Ramos (cell line): ENCODE measurements at regions not wholly inside any gene's neighbourhood (a gene's known extent, or its start where the extent isn't known, plus 50 kb on each side); places are given as distances from the start of the nearest gene placed in this dataset.

Experiments used
- in situ Hi-C: fragments of 300-500 bp; cut with MboI; formaldehyde crosslinking; loops from one replicate; pipeline ENCODE4 v1.14.3; 2022; ENCODE audit warnings: low sequenced_read_pairs; ENCODE audit not compliant: unreplicated experiment

- in situ Hi-C loops = loop anchor here (10.0 kb wide), 1 partner anchor 62 kb away; no protein-coding TSS in a partner anchor
Observed at GRCh38 chr11:70636659-70637058, 238.3 kb downstream of the CTTN start.

- in situ Hi-C loops = loop anchor here (10.0 kb wide), 1 partner anchor 62 kb away; no protein-coding TSS in a partner anchor
Observed at GRCh38 chr11:70637186-70637800, 239.0 kb downstream of the CTTN start.

GRCh38 chr11:70637949-70638583 is 239.7 kb downstream of the CTTN start:
- in situ Hi-C loops = loop anchor here (10.0 kb wide), 1 partner anchor 63 kb away; no protein-coding TSS in a partner anchor

DNA sequence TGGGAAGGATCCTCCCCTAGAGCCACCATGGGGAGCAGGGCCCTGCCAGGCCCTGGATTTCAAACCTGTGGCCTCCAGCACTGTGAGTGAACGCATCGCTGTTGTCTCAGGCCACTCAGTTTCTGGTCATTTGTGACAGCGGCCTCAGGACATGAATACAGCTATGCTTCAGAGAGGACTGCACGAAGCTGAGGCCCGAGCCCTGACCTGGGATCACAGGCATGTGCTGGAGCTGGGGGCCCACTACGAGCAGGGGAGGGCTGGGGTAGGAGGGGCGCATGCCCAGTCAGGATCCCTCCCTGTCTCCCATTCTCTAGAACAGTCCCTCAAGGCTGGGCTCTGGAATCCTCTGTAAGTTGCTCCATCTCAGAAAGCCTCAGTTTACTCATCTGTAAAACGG is 242.1 kb downstream of the CTTN start:
- in situ Hi-C loops = no loop called here

DNA sequence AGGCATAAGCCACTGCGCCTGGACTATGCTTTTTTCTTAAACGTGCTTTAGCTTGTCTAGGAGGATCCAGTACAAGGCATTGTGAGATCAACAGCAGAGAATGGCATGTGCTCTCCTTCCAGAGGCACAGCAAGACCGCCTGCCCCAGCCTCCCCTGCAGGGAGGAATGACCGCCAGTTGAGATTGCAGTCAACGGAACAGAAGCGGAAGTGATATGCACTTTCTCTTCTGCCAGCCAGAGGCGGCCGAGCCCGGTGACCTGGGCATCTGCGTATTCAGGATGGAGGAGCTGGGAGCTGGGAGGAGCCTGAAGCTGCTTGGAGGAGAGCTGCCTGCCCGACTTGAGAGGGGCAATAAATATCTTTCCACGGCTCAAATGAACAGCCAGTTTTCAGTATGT is 243.0 kb downstream of the CTTN start:
- in situ Hi-C loops = no loop called here

DNA sequence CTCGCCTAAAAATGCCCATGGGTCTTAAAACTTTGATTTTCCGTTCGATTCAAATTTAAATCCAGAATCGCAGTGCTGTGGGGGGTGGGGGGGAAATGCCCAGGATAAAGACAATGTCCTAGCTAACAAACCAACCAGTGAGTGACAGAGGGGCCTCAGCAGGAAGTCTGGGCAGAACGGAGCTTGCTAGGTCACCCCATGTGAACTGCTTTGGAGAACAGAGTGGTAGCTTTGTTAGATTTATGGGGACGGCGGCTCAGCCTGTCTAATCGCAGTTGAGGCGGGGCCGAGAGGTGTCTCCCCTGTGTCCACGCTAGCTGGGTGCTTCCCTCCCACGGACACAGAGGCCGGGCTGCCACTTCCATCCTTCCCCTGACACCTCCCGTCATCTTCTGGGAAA is 243.9 kb downstream of the CTTN start:
- in situ Hi-C loops = no loop called here

DNA sequence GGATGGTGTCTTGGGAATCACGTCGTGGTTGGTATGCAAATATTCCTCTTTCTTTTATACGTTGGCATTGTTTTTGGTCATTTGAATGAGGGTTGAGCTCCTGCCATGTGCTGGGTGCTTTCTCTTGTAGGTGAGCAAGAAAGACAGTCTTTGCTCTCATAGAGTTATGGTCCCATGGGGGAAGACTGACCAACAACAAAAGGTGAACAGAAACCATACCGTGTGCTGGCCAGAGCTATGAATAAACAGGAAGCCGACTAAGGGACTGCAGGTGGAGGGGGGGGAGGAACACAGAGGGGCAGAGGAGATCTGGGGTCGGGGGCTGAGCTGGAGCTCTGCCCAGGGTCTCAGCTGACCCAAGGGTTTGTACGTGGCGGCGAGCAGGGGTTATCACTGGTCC is 245.3 kb downstream of the CTTN start:
- in situ Hi-C loops = no loop called here

DNA sequence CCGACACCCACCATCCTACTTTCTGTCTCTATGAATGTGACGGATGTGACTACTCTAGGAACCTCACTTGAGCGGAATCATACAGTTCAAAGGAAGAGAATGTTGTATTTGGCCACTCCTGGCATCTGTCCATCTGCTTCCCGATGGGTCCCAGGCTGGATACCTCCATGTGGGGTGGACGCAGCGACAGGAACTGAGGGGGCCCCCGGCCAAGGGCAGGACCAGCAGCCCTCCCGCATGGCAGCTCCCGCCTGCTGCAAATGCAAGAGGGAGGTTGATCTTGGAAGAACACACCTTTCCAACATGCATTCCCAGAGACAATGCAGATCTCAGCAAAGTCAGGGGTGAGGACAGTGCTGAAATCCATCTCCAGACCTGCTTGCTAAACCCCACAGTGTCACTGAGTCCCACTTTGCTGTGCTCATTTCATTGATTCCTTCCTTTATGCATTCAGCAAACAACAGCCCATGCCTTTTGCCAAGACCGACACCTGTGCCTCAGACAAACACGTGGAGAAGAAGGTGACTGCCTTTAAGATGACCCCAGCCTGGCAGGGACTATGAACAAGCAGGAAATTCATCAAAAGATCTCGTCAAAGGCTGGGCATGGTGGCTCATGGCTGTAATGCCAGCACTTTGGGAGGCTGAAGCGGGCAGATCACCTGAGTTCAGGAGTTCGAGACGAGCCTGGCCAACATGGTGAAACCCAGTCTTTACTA is 246.2 kb downstream of the CTTN start:
- in situ Hi-C loops = no loop called here

DNA sequence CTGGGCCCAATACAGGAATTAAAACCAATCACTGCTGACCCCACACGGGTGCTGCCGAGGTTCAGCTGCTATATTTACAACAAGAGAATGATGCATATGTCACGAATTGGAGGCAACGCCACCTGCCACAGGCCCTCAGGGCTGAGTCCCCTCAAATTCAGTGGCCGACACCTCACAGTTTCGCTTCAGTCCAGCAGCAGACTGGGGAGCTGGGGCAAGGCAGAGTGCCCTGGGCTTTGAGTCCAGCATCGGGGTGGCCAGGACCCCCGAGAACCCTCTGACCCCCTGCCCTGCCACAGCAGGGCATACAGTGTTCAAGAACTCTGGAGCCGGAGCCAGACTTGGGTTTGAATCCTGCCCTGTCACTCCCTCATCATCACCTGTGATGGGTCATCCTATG is 247.2 kb downstream of the CTTN start:
- in situ Hi-C loops = no loop called here

DNA sequence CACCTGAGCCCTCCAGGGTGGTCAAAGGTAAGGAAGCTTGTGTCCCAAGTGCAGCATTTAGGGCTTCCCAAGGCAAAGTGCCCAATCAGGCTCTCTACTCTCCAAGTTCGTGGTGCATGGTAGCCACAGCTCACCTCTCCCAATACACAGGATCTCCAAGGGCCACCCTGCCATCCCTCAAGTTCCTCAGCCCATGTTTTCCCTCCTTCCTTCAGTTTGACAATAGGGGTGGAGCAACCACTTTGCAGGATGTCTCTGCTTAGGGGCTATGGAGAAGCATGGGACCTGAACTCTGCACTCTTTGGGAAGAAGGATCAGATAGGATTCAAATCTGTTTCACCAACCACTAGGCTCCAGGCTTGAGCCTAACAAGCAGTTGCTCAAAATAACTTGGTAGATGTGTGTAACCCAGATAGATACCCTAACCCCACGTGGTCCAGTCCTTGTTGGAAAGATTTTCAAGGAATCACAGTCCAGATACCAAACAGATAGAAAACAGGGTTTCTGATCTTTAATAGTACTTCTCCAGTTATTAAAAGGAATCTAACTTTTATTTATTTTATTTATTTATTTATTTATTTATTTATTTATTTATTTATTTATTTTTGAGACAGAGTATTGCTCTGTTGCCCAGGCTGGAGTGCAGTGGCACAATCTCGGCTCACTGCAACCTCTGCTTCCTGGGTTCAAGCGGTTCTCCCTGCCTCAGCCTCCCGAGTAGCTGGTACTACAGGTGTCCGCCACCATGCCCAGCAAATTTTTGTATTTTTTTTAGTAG is 248.1 kb downstream of the CTTN start:
- in situ Hi-C loops = no loop called here

DNA sequence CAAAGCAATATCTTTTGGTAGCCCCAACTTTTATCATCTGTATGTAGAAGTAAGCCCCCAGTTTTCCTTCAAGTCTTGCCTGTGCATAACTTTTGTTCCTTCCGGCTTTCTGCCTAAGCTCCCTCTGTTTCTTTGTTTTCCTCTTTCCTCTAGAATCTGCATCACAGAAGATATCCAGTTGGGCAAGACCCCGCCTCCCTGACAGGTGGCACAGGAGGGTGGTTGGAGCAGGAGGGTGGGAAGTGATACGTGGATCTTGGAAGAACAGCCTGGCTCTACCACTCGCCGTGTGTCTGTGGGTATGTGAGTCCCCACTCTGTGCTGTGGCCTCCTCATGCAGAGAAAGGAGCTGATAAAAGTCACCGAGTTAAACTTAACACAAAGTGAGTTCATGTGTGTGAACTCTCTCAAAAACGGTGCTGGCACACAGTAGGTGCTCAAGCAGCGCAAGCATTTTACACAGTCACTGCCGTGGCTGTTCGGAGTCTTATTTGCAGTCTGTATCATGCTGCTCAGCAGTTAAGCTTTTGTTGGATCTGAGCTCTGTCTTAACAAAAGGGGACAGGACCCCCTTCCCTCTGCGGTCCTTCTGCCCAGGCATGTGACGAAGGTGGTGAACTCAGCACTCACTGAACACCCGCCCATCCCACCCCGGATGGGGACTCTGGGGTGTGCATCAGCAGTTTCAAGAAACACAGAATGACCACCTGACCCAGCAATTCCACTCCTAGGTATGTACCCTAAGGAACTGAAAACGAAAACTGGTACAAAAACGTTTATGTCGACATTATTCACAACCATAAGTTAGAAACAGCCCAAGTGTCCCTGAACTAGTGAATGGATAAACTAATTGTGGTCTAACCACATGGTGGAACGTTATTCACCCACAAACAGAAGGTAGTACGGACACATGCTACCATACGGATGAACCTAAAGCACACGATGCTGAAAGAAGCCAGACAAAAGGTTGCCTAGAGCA is 249.1 kb downstream of the CTTN start:
- in situ Hi-C loops = no loop called here

DNA sequence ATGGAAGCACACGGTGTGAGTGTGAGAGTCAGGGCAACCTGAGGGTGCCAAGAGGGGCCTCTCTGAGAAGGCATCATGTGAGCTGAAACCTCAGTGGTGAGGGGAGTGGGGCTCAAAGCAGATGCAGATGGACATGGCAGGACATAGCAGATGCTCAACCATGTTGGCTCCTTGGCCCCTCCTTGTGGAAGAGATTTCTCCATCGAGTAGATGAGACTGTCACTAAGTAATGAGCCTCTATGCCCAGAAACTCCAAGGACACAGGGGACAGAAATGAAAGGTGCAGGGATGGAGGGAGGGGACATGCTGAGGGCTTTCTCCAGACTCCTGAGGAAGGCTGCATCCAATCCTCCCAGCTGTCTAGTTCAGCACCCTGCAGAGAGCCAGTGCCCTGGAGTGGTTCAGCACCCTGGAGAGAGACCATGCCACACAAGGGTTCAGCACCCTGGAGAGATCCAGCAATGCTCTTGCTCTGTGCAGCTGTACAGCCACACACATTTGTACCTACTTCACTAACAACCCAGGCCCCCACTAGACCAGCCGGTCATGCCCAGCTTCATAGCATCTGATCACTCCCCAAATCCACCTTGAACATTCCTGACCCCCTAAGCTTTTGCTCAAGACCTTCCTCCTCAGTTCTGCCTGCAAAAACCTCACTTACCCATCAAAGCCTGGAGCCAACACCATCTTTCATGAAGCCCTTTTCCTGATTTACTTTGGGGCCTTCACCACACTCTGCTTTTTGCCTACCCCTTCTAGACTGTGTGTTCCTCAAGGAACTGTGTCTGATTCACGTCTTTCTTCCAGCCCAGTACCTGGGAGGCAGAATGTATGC is 252.0 kb downstream of the CTTN start:
- in situ Hi-C loops = no loop called here

DNA sequence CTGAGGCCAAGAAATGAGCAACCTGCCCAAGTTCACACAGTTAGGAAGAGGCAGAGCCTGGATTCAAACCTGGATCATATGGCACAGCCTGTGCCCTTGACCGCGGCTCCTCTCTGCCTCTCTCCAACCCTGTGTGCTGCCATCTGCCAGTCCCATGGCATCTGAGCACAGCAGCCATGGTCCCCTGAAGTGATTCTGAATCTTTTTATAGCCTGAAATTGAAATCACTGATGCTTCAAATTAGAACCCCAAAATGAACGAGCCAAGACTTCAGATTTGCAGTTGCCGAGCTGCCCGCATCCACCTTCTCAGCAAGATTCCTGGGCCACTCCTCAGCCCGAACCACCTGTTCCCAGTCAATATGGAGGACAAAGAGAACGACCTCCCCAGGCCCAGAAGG is 252.7 kb downstream of the CTTN start:
- in situ Hi-C loops = no loop called here

DNA sequence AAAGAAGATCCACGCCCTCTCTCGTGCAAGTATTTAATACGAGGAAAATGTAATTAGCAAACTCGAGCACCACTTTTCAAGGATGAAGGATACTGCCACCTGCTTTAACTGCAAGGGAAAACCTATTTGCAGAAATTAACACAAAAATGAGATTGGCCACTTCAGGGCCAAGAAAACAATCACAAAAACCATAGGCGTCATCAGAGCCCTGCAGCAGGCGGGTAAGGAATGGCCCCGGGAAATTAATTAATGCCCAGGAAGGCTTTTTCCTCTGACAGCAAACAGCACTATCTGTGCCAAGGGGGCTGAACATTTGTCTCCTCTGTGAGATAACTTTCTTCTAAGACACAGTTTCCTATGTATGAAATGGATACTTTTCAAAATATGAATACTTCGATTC is 255.7 kb downstream of the CTTN start:
- in situ Hi-C loops = no loop called here

DNA sequence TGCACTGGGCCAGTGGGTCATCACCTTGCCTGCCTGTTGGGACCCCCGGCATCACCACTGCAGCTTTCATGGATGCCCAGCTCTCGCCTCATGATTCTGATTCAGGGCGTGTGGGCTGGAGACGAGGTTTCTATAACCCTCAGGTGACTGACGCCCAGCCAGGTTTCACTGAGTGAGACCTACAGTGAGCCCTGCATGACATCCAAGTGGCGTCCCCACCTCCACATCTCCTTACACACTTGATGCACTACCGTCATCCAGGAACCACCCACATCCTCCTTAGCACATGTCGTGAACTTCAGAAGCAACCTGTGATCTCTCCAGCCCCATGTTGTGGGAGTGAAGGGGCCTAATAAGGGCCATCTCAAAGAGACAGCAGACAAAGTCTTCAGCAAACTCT is 257.5 kb downstream of the CTTN start:
- in situ Hi-C loops = no loop called here

DNA sequence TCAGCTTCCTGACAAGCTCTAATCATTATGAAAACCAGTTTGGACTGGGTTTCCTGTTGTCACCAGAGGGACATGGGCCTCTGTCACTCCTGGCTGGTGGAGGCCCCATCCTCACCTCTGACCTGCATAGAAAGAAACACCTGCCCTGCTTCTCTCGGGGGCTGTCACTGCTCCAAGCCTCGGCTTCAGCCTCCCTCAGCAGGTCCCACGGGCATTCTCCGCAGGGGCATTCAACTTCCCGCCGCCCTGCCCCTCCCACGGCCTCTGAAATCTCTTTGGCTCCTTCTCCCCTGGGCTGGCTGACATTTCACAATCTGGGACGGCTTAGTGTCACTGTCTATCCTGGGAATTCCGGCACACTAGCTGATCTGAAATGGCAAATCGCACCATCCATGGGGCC is 257.9 kb downstream of the CTTN start:
- in situ Hi-C loops = no loop called here

- in situ Hi-C loops = no loop called here
Observed at GRCh38 chr11:70660059-70660888, 261.9 kb downstream of the CTTN start.

DNA sequence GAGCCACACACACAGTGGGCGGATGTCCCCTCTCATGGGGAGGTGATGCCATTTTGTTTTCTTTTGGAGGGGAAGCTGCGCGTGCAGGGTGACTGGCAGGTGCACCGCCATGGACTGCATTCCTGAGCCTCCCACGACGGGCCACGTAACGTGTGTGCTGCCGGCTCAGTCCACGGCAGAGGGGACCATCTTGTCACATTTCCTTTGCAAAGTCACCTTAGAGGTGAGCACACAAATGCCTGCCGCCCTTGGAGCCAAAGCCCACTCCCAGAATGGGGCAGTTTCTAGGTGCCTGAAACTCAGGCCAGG is 262.5 kb downstream of the CTTN start:
- in situ Hi-C loops = no loop called here
